HG03565 (cell line): ENCODE measurements at regions not wholly inside any gene's neighbourhood (a gene's known extent, or its start where the extent isn't known, plus 50 kb on each side); places are given as distances from the start of the nearest gene placed in this dataset.

Experiments used
- ATAC-seq: cut with Tn5 transposase; IDR thresholded peaks from one replicate; pipeline ENCODE4 v1.9.1; 2021; ENCODE audit warnings: mild to moderate bottlenecking, moderate library complexity; ENCODE audit not compliant: unreplicated experiment

DNA sequence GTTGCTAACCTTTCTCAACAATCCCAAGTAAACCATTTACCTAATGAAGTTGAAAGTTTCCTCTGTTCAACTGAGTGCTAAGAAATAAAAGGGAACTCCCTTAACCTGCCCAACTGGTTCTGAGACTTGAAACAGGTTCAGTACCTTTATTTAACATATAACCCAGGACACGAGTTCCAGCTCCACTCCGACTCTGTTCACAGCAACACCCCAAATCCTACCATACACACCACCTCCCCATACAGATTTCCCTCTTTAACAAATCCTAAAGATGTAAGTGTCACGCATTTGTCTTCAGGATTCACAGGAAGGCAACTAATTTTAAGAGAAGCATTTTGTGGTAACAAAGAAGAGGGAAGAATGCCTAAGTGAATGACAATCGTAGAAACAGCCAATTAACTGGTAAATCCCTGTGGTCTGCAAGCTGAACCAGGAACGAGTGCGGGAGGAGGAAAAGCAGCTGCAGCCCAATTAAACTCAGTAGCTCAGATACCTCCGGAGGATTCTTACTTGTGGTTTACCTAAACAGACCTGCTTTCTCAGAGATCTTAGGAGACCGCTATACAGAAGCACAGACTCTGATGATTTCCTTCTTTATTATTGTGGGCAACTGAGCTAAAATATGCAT, 134.5 kb upstream of the MAGI3 start:
- no peak for ATAC-seq

DNA sequence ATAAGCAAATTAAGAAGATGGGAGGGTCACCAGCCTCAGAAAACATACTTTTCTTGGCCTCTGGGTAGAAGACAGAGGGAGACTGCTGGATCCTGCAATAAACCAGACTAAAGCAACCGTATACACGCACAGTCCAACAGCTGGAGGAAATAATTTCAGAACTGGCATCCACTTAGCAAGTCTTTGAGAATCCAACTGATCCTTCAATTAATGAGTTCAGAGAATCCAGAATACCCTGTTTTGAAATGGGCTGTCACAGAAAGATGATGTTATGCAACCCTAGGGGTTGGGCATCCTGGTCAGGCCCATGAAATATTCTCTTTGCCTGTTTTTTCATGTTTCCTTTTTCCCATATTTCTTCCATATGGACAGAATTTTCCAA, 134.0 kb upstream of the MAGI3 start:
- ATAC-seq: no peak

DNA sequence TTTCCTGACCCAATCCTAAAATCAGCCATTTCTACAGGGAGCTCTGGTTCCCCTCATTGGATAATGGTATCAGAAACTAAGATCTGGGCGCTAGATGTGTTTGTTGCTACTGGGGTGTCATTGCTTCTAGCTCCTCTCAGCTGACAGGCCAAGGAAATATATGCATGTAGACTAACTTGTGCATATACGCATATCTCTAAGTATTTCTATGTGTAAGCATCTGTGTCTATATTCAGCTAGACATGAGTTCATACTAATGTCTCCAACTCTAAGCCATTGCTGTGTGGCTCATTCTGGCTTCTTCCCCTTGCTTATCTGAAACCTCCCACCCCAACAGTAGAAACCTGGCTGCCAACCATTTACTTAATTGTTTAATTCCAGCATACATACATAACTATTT, 130.3 kb upstream of the MAGI3 start:
- no peak for ATAC-seq

DNA sequence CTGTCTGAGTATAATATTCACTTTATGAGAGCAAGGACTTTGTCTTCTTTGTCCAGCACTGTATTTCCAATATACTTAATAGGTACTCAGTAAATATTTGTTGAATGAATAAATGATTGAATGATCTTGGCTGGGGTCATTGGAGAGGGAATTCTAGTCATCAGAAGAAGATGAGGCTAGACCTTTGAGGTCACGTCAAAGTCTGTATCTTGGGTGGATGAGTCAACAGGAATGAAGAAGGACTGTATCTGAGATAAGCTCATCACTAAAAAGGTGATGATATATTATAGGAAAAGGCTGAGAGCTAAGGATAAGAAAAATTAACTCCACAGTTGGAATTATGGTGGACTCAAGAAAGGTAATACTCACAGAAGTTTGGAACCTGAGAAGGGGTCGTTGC, 125.1 kb upstream of the MAGI3 start:
- no peak for ATAC-seq

DNA sequence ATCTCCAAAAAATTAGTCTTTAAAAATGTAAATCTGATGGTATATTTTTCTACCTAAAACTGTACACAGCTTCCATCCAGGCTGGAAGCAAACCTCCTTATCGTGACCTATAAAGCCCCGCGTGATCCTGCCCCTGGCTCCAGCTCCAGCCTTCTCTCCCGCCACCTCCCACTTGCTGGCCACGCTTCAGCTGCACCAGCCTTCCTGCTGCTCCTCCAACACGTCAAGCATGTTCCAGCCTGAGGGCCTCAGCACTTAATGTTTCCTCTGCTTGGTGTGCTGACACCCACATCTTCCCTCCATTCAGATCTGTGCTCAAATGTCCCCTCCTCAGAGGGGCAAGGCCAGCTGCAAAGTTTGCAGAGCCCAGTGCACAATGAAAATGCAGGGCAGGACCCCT, 123.5 kb upstream of the MAGI3 start:
- no peak for ATAC-seq

DNA sequence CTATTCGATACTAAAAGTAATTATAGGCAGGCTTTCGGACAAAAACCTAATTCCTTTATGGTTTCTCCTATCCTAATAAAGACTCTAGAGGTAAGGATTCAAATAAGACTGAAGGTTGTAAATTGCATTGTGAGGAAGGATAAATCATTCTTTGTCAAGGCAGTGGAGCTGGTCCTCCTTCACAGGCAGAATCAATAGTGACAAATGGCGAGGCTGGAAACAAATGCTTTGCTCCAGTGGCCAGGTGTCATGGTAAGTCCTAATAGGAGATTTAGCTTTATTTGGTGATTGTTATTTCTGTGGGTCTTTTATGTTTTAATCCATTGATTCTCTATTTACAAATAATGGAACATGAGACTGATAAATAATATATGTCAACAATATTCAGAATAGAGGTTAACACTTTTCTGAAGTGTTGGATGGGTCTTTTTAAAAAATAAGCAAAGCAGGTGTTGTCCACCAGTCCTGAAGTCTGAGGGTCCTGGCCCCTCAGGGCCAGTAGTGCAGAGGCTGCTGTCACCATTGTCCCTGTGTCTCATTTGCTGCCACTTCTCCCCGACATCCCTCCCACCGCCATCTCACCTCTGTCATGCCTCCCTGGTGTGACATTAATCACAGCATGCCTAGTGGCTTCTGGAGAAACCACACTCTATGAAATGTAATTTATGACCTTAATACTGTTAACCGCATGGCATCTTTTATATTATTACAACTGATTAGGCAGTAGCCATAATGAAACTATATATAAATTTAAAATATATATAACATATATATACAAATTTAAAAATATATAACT, 120.9 kb upstream of the MAGI3 start:
- no peak for ATAC-seq

DNA sequence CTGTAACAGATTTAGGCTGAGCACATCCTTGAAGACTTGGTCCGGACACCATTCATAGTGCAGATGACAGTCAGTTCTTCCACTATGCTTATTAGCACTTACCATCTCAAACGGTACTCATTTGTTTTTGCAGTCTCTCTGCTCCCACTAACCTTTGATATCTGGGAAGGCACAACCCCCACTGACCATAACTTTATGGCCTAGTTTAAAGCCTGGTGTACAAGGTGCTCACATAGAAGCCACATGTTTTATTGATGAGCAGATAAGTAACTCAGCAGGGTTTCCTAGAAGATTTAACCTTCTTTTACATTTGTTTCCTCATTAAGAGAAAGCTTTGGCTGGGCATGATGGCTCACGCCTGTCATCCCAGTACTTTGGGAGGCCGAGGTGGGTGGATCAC, 119.3 kb upstream of the MAGI3 start:
- ATAC-seq: no peak

DNA sequence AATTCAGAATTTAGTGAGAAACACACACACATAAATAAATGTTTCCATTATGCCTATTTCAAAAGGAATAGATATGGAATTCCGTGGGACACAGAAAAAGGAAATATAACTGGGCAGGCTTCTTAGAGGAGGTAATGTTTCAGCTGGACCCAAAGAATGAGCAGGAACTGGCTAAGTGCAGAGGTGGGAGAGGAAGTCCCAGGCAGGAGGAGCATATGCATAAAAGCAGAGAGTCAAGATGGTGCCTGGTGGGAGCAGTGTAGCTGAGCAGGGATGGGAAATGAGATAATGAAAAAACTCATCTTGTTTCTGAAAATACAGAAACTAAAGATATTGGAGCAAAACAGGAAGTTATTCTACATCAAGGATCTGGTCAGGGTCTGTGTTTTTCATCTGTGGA, 115.2 kb upstream of the MAGI3 start:
- ATAC-seq: no peak

DNA sequence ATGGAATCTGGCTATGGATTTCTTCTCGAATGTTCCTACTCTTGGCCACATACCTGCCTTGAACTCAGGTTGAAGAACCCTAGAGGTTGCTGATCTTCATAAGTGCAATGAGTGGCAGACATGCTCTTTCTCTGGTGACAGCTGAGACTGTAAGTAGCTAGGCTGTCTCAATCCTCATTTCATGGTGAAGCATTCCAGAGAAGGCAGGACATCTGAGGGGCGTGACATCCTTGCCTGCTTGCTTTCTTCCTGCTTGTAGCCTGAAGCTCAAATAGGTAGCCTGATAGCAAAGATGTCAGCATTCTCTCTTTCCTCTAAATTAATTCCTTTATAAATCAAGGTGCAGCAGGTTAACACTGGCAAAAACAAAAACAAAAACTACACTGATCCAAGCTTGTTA, 114.6 kb upstream of the MAGI3 start:
- no peak for ATAC-seq

DNA sequence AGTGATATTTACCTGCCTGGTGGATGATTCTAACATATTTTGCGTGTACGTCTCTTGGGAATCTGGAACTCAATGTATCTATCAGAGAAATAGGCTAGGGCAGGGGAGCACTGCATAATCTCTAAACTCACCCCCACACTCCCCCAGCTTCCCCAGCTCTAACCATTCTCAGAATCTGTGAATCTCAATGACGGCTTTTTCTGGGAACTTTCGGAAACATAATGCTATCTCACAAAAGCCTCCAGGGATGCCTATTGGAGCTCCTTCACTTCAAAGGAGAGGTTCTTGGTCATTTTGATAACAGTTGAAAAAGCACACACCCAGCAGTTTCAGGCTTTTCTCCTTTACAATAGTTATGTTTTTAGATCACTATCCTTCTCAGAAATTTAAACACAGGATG, 113.8 kb upstream of the MAGI3 start:
- ATAC-seq: no peak

DNA sequence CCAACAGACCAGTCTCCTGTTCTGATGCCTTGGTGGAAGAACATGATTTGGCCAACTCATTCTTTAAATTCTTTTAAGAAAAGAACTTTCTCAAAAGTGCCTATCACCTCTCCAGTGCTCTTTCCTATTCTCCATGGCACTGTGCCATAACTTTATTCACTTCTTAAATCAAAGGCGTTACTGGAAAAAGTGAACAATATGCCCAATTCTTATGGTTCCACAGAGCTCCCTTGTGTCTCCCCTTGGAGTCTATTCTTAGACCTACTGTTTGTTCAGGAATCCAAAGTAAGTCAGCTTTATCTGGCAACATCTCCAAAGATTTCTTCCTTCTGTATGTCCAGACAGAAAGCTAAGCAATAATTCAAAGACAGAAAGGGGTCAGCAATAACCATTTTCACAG, 111.9 kb upstream of the MAGI3 start:
- no peak for ATAC-seq

DNA sequence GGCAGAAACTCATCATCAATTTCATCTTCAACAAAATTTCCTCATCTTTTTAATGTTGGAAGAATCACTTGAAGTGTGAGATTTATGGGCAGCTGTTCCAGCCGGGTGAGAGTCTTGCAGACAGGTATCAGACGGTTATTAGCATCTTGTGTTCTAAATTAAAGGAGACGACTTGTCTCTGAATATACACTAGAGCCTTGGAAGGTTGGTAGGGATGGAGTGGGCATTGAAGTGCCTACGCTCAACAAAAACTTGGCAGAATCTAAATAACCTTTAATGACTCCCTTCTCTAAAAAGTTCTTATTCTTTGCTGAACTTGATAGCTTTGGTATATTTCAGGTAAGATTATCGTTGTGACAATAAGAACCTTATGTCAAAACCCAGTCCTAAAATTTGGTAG, 111.5 kb upstream of the MAGI3 start:
- ATAC-seq: no peak

DNA sequence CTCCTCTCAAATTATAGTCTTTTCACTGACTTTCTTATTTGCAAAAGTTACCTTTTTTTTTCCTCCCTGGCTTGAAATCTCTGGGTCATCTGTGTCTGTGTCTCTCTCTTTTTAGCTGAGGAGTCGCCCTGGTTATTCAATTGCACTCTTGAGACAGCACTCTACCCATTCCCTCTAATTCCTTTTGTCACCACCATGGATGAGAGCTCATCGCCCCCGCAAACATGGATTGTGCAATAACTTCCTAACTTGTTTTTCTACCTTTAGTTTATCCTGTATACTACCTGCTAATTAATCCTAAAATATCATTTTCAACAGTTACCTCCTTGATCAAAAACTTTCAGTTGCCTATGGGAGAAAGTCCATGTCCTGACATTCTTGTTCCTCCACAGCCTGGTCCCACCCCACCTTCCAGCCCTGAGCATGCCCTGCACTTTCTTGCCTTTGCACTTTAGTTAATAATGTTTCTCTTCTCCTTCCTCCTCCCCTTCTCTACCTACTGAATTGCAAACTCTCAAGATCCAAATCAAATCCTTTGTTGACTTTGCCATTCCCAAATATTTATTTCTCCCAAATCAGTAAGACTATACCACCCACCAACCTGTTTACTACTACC, 110.4 kb upstream of the MAGI3 start:
- no peak for ATAC-seq

DNA sequence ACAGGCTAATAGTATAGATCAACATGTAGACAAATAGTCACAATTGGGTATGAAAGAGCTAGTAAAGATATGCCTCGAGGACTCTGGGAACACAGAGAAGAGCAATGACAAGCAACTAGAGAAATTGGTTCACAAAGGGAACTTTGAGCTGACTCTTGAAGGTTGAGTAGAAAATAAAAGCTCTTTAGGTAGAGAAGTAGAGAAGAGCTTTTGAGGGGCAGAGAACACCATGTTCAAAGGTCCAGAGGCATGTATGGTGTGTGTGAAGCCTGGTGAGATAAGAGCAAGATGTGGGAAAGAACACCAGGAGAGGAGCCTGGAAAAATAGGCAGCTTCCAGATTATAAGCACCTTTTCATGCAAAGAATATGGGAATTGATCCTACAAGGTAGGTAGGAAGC, 109.7 kb upstream of the MAGI3 start:
- no peak for ATAC-seq

DNA sequence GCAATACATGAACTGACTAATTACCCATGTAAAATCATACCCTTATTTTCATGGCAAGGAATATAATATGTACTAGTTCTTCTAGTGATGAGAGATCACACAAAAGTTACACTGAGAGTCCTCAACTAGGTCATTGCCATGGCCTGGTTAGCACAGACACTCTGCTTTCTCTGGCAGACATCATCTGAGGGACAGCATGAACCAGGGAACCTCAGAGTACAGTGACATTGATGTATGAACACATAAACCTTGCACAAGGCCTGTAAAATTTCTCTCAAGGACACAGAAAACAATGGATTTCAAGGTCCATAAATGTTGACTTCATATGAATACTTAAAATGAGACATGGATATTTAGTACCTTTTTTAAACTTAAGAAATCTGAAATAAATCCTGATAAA, 108.8 kb upstream of the MAGI3 start:
- no peak for ATAC-seq

DNA sequence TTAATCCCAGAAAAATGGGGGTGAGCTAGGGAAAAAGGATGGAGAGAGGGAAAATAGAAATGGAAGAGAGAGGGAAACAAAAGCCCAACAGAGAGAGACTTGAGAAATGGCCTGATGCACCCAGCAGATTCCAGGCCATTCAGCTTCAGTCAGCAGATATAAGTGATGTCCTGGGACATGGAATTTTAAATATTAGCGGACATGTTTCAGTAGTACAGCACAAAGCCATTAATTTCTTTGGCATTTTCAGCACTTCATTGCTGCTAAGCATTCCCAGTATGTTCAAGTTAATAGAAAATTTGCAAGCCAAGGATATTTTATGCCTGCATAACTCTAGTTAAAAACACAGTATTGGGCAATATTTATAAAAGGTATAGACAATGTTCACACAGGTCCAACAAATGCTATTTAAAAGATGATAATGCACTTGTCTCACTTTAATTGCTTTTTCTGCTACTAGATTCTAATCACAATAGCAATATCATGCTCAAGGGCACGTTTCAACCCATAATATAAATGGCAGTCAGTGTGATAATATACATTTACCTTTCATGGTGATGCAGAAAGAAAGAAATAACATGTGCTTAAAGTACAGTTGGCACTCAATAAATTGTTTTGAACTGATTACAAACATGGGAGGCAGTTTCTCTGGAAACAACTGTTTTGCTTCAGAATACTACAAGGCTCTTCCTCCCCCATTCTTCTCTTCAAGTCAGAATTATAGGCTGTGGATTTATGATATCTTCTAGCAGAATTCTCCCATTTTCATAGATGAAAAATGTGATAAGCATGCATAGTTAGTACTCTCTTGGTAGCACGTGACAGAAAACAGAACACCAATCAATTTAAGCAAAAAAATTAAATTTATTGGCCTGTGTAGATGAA, 108.1 kb upstream of the MAGI3 start:
- no peak for ATAC-seq

DNA sequence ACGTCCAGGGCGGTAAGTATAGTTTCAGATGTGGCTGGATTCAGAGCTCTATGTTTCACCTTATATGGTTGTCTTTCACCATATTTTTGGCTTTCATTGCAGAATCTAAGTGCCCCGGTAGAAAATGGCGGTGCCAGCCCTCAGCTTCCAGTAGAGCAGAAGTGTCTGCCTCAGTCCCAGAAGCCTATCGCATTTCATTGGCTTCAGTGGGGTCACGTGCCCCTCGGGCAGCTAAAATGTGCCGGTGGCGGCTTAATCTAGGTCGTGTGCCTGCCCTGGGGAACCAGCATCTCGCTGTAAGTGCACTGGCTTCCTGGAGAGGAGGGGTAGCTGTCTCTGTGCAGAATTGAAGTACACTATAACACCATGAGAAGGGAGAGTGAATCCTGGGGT, 107.4 kb upstream of the MAGI3 start:
- no peak for ATAC-seq

DNA sequence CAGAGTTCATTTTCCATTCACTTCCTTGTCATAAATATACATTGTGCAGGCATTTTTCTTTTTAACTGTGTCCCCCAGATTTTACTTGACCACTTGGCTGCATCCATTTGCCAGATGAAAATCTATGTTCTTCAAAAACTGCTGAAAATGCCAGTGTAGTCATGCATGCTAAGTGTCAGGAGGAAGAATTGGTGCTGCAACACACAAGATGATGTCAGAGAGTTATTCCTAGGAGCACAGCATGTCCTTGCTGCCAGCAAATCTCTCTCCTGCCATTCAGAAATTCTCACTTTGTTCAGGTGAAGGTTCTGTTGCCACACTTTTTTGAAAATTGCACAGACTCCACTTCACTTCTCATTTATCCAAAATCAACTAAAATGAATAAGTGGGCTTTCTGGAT, 106.4 kb upstream of the MAGI3 start:
- no peak for ATAC-seq

DNA sequence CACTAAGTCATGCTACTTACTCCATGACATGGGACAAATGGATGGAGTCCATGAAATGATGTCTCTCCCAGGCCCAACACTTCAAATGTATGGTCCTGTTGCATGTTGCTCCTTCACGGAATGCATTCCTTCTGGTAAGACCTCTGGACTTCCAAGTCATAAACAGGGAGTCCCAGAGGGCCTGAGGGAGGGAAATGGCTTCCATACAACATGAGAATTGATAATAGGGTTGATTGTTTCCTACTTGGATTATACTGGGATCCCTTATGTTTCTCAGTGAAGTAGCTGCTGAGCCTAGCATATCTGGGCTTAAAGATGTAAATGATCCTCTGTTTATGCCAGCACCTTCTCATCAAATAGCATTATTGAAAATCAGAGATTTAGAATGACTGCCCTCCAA, 104.2 kb upstream of the MAGI3 start:
- ATAC-seq: no peak

DNA sequence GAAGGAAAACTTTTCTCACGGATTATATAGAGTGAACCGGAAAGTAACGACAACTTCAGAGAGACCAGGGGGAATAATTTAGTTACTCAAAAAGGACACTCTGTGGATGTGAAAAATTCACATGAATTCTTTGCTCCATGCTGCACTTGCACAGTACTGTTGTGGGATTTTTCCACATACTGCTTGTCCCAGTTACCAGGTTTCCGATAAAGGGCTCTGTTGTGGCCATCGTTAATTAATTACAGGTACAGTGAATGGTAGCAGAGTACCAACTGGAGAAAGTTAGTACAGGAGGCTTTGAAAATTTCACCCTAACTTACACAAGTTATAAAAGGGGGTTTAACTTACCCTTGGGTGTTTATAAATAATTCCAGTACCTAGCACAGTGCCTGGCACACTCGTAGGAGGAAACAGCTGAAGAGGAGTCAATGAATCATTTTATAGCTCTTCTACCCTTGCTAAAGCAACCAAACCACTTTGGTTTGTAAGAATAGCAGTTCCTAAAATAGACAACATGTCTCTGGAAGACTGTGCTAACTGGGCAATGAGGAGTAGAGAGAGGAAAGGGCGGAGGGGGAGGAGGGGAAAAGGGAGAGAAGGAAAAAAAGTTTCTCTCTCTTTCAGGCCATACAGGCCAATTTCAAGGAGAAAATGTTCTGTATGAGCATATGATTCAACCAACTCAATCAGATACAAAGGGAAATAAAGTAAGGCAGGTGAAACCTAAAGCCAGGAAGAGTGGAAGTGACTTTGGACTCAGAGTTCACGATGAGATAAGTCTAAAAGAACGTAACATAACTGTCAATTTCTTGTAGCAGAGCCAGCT, 98.3 kb upstream of the MAGI3 start:
- no peak for ATAC-seq
